Urinary bladder (tissue), 3 donors: ENCODE measurements at regions not wholly inside any gene's neighbourhood (a gene's known extent, or its start where the extent isn't known, plus 50 kb on each side); places are given as distances from the start of the nearest gene placed in this dataset.
"Not testable (repeated sequence)": the region's sequence is repeated elsewhere in the genome, so short reads cannot be mapped to it uniquely, and the experiment has no call there.

ENCODE experiments used
- DNase-seq: peaks from one replicate; pipeline ENCODE4 v3.0.0-alpha.2; 2015; ENCODE audit errors: extremely low spot score
- H3K27ac ChIP-seq: one replicate; pipeline ENCODE4 v1.5.1; 2013; ENCODE audit warnings: low read depth, mild to moderate bottlenecking, moderate library complexity
- H3K36me3 ChIP-seq: one replicate; pipeline ENCODE4 v1.6.1; 2013; ENCODE audit warnings: mild to moderate bottlenecking, moderate library complexity; ENCODE audit not compliant: insufficient read depth
- H3K4me1 ChIP-seq: one replicate; pipeline ENCODE4 v1.6.1; 2013; ENCODE audit warnings: mild to moderate bottlenecking, moderate library complexity; ENCODE audit not compliant: insufficient read depth
- H3K4me3 ChIP-seq: one replicate; pipeline ENCODE4 v1.5.1; 2013; ENCODE audit warnings: low read depth, low read length
- WGBS: extraction: QIAGEN DNeasy Blood & Tissue Kit; methylation state at CpG from one replicate; pipeline ENCODE4 v1.1.7; 2013; 5-methylcytosine and 5-hydroxymethylcytosine counted together
- donor health status: healthy with polysubstance abuse.
- donor health status: healthy.

GRCh38 chr7:3177271-3177670, 123.8 kb upstream of the SDK1 start:
- no peaks in the 10 kb centered on the region for H3K36me3 ChIP-seq
- H3K27ac ChIP-seq = no peak overlapping the region
- no peak overlapping the region for H3K4me3 ChIP-seq
- 87% methylated on average over 2 of the region's 2 CpGs for WGBS
- no peaks in the 10 kb centered on the region for H3K4me1 ChIP-seq
- DNase-seq = no peak

GRCh38 chr7:3179456-3179855, 121.6 kb upstream of the SDK1 start:
- Histone ChIP-seq H3K4me3 (no peak overlapping the region), H3K4me1 (no peaks in the 10 kb centered on the region), H3K27ac (no peak overlapping the region), H3K36me3 (no peaks in the 10 kb centered on the region)
- WGBS = 75% methylated on average over 8 of the region's 8 CpGs
- no peak for DNase-seq

- no peaks in the 10 kb centered on the region for H3K36me3 ChIP-seq
- 86% methylated on average over 8 of the region's 8 CpGs for WGBS
- H3K27ac ChIP-seq = no peak overlapping the region
- no peak overlapping the region for H3K4me3 ChIP-seq
- DNase-seq = no peak
- H3K4me1 ChIP-seq = no peaks in the 10 kb centered on the region
These were observed 120.4 kb upstream of the SDK1 start for GRCh38 chr7:3180604-3181003.

- DNase-seq, H3K27ac ChIP-seq, H3K4me3 ChIP-seq, H3K36me3 ChIP-seq, H3K4me1 ChIP-seq: not testable (repeated sequence)
- WGBS = 71% methylated on average over 4 of the region's 4 CpGs
These were observed 119.0 kb upstream of the SDK1 start for GRCh38 chr7:3182055-3182454.

- WGBS = 76% methylated on average over 18 of the region's 18 CpGs
- H3K27ac ChIP-seq = no peak overlapping the region
These were observed 113.5 kb upstream of the SDK1 start for GRCh38 chr7:3187444-3188040.

GRCh38 chr7:3188946-3189345, 112.1 kb upstream of the SDK1 start:
- Histone ChIP-seq H3K4me1 (no peaks in the 10 kb centered on the region), H3K36me3 (no peaks in the 10 kb centered on the region), H3K27ac (no peak overlapping the region), H3K4me3 (no peak overlapping the region)
- no peak for DNase-seq
- WGBS = 59% methylated on average over 9 of the region's 9 CpGs

More at GRCh38 chr7:3187444-3188040, 113.5 kb upstream of the SDK1 start:
- H3K4me3 ChIP-seq = no peak overlapping the region
- no peaks in the 10 kb centered on the region for H3K4me1 ChIP-seq
- no peak for DNase-seq
- no peaks in the 10 kb centered on the region for H3K36me3 ChIP-seq

- WGBS = 78% methylated on average over 4 of the region's 4 CpGs
- DNase-seq = no peak
- H3K27ac ChIP-seq = no peak overlapping the region
- H3K4me3 ChIP-seq = no peak overlapping the region
- H3K4me1 ChIP-seq = no peaks in the 10 kb centered on the region
- no peaks in the 10 kb centered on the region for H3K36me3 ChIP-seq
These were observed 109.5 kb upstream of the SDK1 start for GRCh38 chr7:3191548-3191947.

- Histone ChIP-seq H3K36me3 (no peaks in the 10 kb centered on the region), H3K27ac (no peak overlapping the region), H3K4me3 (no peak overlapping the region), H3K4me1 (no peaks in the 10 kb centered on the region)
- DNase-seq = no peak
- WGBS = 75% methylated on average over 4 of the region's 4 CpGs
These were observed 108.4 kb upstream of the SDK1 start for GRCh38 chr7:3192669-3193068.

GRCh38 chr7:3193379-3194120, 107.5 kb upstream of the SDK1 start:
- H3K4me3 ChIP-seq = no peak overlapping the region
- no peak for DNase-seq
- H3K4me1 ChIP-seq = no peaks in the 10 kb centered on the region
- H3K27ac ChIP-seq = no peak overlapping the region
- WGBS = 87% methylated on average over 9 of the region's 9 CpGs
- H3K36me3 ChIP-seq = no peaks in the 10 kb centered on the region

GRCh38 chr7:3194501-3195141, 106.4 kb upstream of the SDK1 start:
- no peaks in the 10 kb centered on the region for H3K4me1 ChIP-seq
- no peak overlapping the region for H3K27ac ChIP-seq
- H3K36me3 ChIP-seq = no peaks in the 10 kb centered on the region
- WGBS = 62% methylated on average over 7 of the region's 7 CpGs
- no peak for DNase-seq
- H3K4me3 ChIP-seq = no peak overlapping the region

GRCh38 chr7:3195160-3195559, 105.9 kb upstream of the SDK1 start:
- H3K4me3 ChIP-seq = no peak overlapping the region
- no peak for DNase-seq
- no peaks in the 10 kb centered on the region for H3K36me3 ChIP-seq
- WGBS = 87% methylated on average over 6 of the region's 6 CpGs
- no peaks in the 10 kb centered on the region for H3K4me1 ChIP-seq
- H3K27ac ChIP-seq = no peak overlapping the region

GRCh38 chr7:3196629-3197400, 104.2 kb upstream of the SDK1 start:
- H3K4me3 ChIP-seq = no peak overlapping the region
- DNase-seq = no peak
- no peaks in the 10 kb centered on the region for H3K4me1 ChIP-seq
- H3K36me3 ChIP-seq = no peaks in the 10 kb centered on the region
- 75% methylated on average over 21 of the region's 21 CpGs for WGBS
- H3K27ac ChIP-seq = no peak overlapping the region

- WGBS = 74% methylated on average over 11 of the region's 11 CpGs
- H3K36me3 ChIP-seq = no peaks in the 10 kb centered on the region
- no peak overlapping the region for H3K27ac ChIP-seq
- DNase-seq = no peak
- no peak overlapping the region for H3K4me3 ChIP-seq
- no peaks in the 10 kb centered on the region for H3K4me1 ChIP-seq
These were observed 103.4 kb upstream of the SDK1 start for GRCh38 chr7:3197567-3198213.
